ENCODE measurements at regions not wholly inside any gene's neighbourhood (a gene's known extent, or its start where the extent isn't known, plus 50 kb on each side); places are given as distances from the start of the nearest gene placed in this dataset.

DNA sequence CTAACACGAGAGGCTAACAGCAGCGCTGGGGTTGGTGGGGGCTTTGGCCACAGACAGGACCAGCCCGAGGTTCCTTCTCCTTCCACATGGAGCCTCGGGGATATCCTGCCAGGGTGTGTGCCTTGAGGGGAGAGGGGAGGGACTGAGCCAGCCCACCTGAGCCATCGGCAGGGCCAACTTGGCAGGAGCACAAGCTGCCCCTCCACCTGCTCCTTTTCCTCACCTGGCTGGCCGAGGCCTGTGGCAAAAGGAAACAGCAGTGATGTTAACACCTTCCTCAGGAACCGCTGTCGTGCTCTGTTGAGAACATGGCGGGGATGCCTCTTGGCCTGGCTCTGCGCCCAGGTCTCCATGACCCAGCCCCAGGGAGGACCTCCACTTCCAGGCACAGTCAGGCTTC, 255.1 kb upstream of the PPP2R2D start:
- TF ChIP-seq, protein P1, sequence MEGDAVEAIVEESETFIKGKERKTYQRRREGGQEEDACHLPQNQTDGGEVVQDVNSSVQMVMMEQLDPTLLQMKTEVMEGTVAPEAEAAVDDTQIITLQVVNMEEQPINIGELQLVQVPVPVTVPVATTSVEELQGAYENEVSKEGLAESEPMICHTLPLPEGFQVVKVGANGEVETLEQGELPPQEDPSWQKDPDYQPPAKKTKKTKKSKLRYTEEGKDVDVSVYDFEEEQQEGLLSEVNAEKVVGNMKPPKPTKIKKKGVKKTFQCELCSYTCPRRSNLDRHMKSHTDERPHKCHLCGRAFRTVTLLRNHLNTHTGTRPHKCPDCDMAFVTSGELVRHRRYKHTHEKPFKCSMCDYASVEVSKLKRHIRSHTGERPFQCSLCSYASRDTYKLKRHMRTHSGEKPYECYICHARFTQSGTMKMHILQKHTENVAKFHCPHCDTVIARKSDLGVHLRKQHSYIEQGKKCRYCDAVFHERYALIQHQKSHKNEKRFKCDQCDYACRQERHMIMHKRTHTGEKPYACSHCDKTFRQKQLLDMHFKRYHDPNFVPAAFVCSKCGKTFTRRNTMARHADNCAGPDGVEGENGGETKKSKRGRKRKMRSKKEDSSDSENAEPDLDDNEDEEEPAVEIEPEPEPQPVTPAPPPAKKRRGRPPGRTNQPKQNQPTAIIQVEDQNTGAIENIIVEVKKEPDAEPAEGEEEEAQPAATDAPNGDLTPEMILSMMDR (IDR thresholded peaks at IDR 0.05): no peak
- TF ChIP-seq EP300 (IDR thresholded peaks at IDR 0.05): no peak
